HEK293 (cell line): ENCODE measurements at regions not wholly inside any gene's neighbourhood (a gene's known extent, or its start where the extent isn't known, plus 50 kb on each side); places are given as distances from the start of the nearest gene placed in this dataset.

Source experiments
- CTCF ChIA-PET: fragments of 350-600 bp; formaldehyde crosslinking; extraction: SDS; loops from one replicate; lab custom pipeline; 2021; ENCODE audit warnings: antibody characterized with exemption; lab: Yijun Ruan, JAX
- POLR2A ChIA-PET: fragments of 300-600 bp; formaldehyde crosslinking; extraction: SDS; loops from one replicate; lab custom pipeline; 2020; ENCODE audit warnings: antibody characterized with exemption, inconsistent platforms; lab: Yijun Ruan, JAX
- H3K27ac ChIP-seq: fragments of 200-500 bp; sonication (Bioruptor generic); 2 replicates; pipeline ENCODE4 v1.5.1; 2014; ENCODE audit warnings: low read depth, low read length, control low read depth, inconsistent platforms; ENCODE audit errors: extremely low read depth
- H3K36me3 ChIP-seq, 2 experiments: fragments of 200-500 bp in 1 of 2; sonication (Bioruptor generic) in 1 of 2; 1 replicate in 1 of 2; 2 replicates in 1 of 2; pipeline ENCODE4 v1.5.1; 2014 to 2017; ENCODE audit warnings: inconsistent platforms in 2 of 2, low read length in 2 of 2; ENCODE audit not compliant: control insufficient read depth in 2 of 2, insufficient read depth in 1 of 2
- H3K4me1 ChIP-seq: fragments of 200-500 bp; sonication (Bioruptor generic); 2 replicates; pipeline ENCODE4 v1.5.1; 2014; ENCODE audit warnings: mild to moderate bottlenecking, low read length, inconsistent platforms; ENCODE audit not compliant: control insufficient read depth, insufficient read depth
- H3K4me3 ChIP-seq: 2 replicates; pipeline ENCODE4 v1.5.1; 2011; ENCODE audit warnings: low read depth, mild to moderate bottlenecking, control low read depth, low read length, moderate library complexity
- H3K9me3 ChIP-seq: fragments of 200-500 bp; sonication (Bioruptor generic); 2 replicates; pipeline ENCODE4 v1.5.1; 2014; ENCODE audit warnings: low read depth, low read length, inconsistent platforms; ENCODE audit not compliant: control insufficient read depth, insufficient read depth
- GLI2 ChIP-seq: fragments of 450-650 bp; formaldehyde crosslinking; IDR thresholded peaks from 2 replicates; pipeline ENCODE4; 2017; ENCODE audit warnings: missing biosample characterization, missing genetic modification characterization, low read depth, borderline replicate concordance
- GLI4 ChIP-seq: fragments of 450-650 bp; formaldehyde crosslinking; IDR thresholded peaks from 2 replicates; pipeline ENCODE4 v1.5.1; 2016; ENCODE audit warnings: missing biosample characterization, missing genetic modification characterization
- HIC1 ChIP-seq: fragments of 450-650 bp; formaldehyde crosslinking; IDR thresholded peaks from 2 replicates; pipeline ENCODE4 v1.5.1; 2016; ENCODE audit warnings: missing biosample characterization, missing genetic modification characterization
- IKZF3 ChIP-seq: fragments of 450-650 bp; IDR thresholded peaks from 2 replicates; pipeline ENCODE4 v1.5.0; 2018; ENCODE audit warnings: missing biosample characterization, mild to moderate bottlenecking, missing genetic modification characterization, moderate library complexity
- KLF17 ChIP-seq: fragments of 450-650 bp; formaldehyde crosslinking; IDR thresholded peaks from 2 replicates; pipeline ENCODE4 v1.5.1; 2016; ENCODE audit warnings: missing biosample characterization, missing genetic modification characterization
- SCRT1 ChIP-seq: fragments of 450-650 bp; formaldehyde crosslinking; IDR thresholded peaks from 2 replicates; pipeline ENCODE4 v1.5.1; 2016; ENCODE audit warnings: missing biosample characterization, missing genetic modification characterization, borderline replicate concordance
- SETDB1 ChIP-seq: IDR thresholded peaks from one replicate; pipeline ENCODE4 v1.6.1; 2017; ENCODE audit warnings: mild to moderate bottlenecking, low read length, moderate library complexity, mixed read lengths; ENCODE audit not compliant: insufficient read length
- SP7 ChIP-seq: fragments of 450-650 bp; formaldehyde crosslinking; IDR thresholded peaks from 2 replicates; pipeline ENCODE4 v1.5.1; 2016; ENCODE audit warnings: missing biosample characterization, missing genetic modification characterization
- ZBTB11 ChIP-seq: fragments of 450-650 bp; formaldehyde crosslinking; conservative IDR thresholded peaks from 2 replicates; pipeline ENCODE4 v1.5.1; 2016; ENCODE audit warnings: low read depth, missing biosample characterization, missing genetic modification characterization
- ZBTB8A ChIP-seq: fragments of 450-650 bp; formaldehyde crosslinking; IDR thresholded peaks from 2 replicates; pipeline ENCODE4 v1.5.1; 2016; ENCODE audit warnings: missing biosample characterization, missing genetic modification characterization
- ZNF10 ChIP-seq: fragments of 450-650 bp; formaldehyde crosslinking; IDR thresholded peaks from 2 replicates; pipeline ENCODE4 v1.5.1; 2017; ENCODE audit warnings: missing biosample characterization, missing genetic modification characterization
- ZNF133 ChIP-seq: fragments of 450-650 bp; formaldehyde crosslinking; IDR thresholded peaks from 2 replicates; pipeline ENCODE4 v1.5.1; 2016; ENCODE audit warnings: missing biosample characterization, missing genetic modification characterization
- ZNF174 ChIP-seq: fragments of 450-650 bp; formaldehyde crosslinking; IDR thresholded peaks from 2 replicates; pipeline ENCODE4 v1.5.0; 2017; ENCODE audit warnings: missing biosample characterization, mild to moderate bottlenecking, missing genetic modification characterization
- ZNF175 ChIP-seq: fragments of 450-650 bp; formaldehyde crosslinking; IDR thresholded peaks from 2 replicates; pipeline ENCODE4 v1.5.1; 2016; ENCODE audit warnings: missing biosample characterization, missing genetic modification characterization
- ZNF239 ChIP-seq: fragments of 450-650 bp; formaldehyde crosslinking; IDR thresholded peaks from 2 replicates; pipeline ENCODE4 v1.5.1; 2016; ENCODE audit warnings: missing biosample characterization, missing genetic modification characterization
- ZNF24 ChIP-seq: fragments of 450-650 bp; formaldehyde crosslinking; IDR thresholded peaks from 2 replicates; pipeline ENCODE4 v1.5.1; 2016; ENCODE audit warnings: missing biosample characterization, missing genetic modification characterization
- ZNF362 ChIP-seq: fragments of 450-650 bp; formaldehyde crosslinking; IDR thresholded peaks from 2 replicates; pipeline ENCODE4 v1.5.1; 2016; ENCODE audit warnings: missing biosample characterization, missing genetic modification characterization
- ZNF394 ChIP-seq: fragments of 450-650 bp; formaldehyde crosslinking; IDR thresholded peaks from 2 replicates; pipeline ENCODE4 v1.5.1; 2016; ENCODE audit warnings: missing biosample characterization, missing genetic modification characterization, mild to moderate bottlenecking, moderate library complexity, borderline replicate concordance
- ZNF544 ChIP-seq: fragments of 450-650 bp; formaldehyde crosslinking; IDR thresholded peaks from 2 replicates; pipeline ENCODE4 v1.5.0; 2017; ENCODE audit warnings: missing biosample characterization, missing genetic modification characterization
- ZNF580 ChIP-seq: fragments of 450-650 bp; formaldehyde crosslinking; IDR thresholded peaks from 2 replicates; pipeline ENCODE4 v1.5.1; 2016; ENCODE audit warnings: missing biosample characterization, missing genetic modification characterization
- ZNF610 ChIP-seq: fragments of 450-650 bp; formaldehyde crosslinking; IDR thresholded peaks from 2 replicates; pipeline ENCODE4 v1.5.1; 2016; ENCODE audit warnings: missing biosample characterization, missing genetic modification characterization, borderline replicate concordance
- ZNF621 ChIP-seq: fragments of 450-650 bp; formaldehyde crosslinking; IDR thresholded peaks from 2 replicates; pipeline ENCODE4 v1.5.1; 2017; ENCODE audit warnings: missing biosample characterization, missing genetic modification characterization
- ZNF670 ChIP-seq: fragments of 450-650 bp; formaldehyde crosslinking; IDR thresholded peaks from 2 replicates; pipeline ENCODE4 v1.5.1; 2016; ENCODE audit warnings: missing biosample characterization, missing genetic modification characterization, low read depth
- ZNF777 ChIP-seq: fragments of 450-650 bp; formaldehyde crosslinking; IDR thresholded peaks from 2 replicates; pipeline ENCODE4 v1.5.1; 2017; ENCODE audit warnings: missing biosample characterization, missing genetic modification characterization, borderline replicate concordance
- ZNF792 ChIP-seq: fragments of 450-650 bp; formaldehyde crosslinking; IDR thresholded peaks from 2 replicates; pipeline ENCODE4 v1.5.1; 2016; ENCODE audit warnings: missing biosample characterization, missing genetic modification characterization

- Histone ChIP-seq H3K4me1 (no peaks in the 10 kb centered on the region), H3K9me3 (no peaks in the 10 kb centered on the region)
- POLR2A ChIA-PET = no interaction called here
- TF ChIP-seq SP7 (tag by site-specific recombination) (no peak), ZNF610 (tag by site-specific recombination) (no peak), ZNF621 (tag by site-specific recombination) (no peak), ZNF362 (tag by site-specific recombination) (no peak), ZNF10 (tag by site-specific recombination) (no peak), ZNF792 (no peak)
- TF ChIP-seq, all 188 proteins: peak for 0
- Histone ChIP-seq H3K4me3 (no peak overlapping the region), H3K36me3 (no peaks in the 10 kb centered on the region), H3K27ac (no peak overlapping the region)
- CTCF ChIA-PET = no interaction called here
Observed at GRCh38 chr9:87428659-87429058, 69.0 kb upstream of the DAPK1 start.

- no peak overlapping the region for H3K4me3 ChIP-seq
- H3K4me1 ChIP-seq = no peaks in the 10 kb centered on the region
- H3K36me3 ChIP-seq = no peaks in the 10 kb centered on the region
- CTCF ChIA-PET = interaction anchor here (0.7 kb wide), 1 partner anchor 998 kb away, joined by 3 read pairs; no protein-coding TSS in a partner anchor
- TF ChIP-seq KLF17 (tag by site-specific recombination) (no peak), ZBTB8A (tag by site-specific recombination) (no peak), SCRT1 (tag by site-specific recombination) (no peak), ZNF174 (tag by site-specific recombination) (no peak), ZNF133 (tag by site-specific recombination) (no peak), SETDB1 (no peak), IKZF3 (tag by site-specific recombination) (no peak), ZNF580 (tag by site-specific recombination) (no peak), ZNF24 (tag by site-specific recombination) (no peak), ZNF175 (tag by site-specific recombination) (no peak)
- TF ChIP-seq, all 188 proteins: peak for 0
- Histone ChIP-seq H3K9me3 (no peaks in the 10 kb centered on the region), H3K27ac (no peak overlapping the region)
- POLR2A ChIA-PET = no interaction called here
Observed at GRCh38 chr9:87431837-87432236, 65.8 kb upstream of the DAPK1 start.

GRCh38 chr9:87433853-87434252 lies 63.8 kb upstream of the DAPK1 start:
- Histone ChIP-seq H3K4me1 (no peaks in the 10 kb centered on the region), H3K4me3 (no peak overlapping the region), H3K36me3 (no peaks in the 10 kb centered on the region), H3K27ac (no peak overlapping the region), H3K9me3 (no peaks in the 10 kb centered on the region)
- POLR2A ChIA-PET = interaction anchor here (0.7 kb wide), 1 partner anchor 11 kb away, joined by 3 read pairs; no protein-coding TSS in a partner anchor
- CTCF ChIA-PET = interaction anchor here (1.1 kb wide), 1 partner anchor 228 kb away, joined by 3 read pairs; no protein-coding TSS in a partner anchor
- TF ChIP-seq ZNF394 (tag by site-specific recombination) (no peak), ZNF621 (tag by site-specific recombination) (no peak), ZNF544 (tag by site-specific recombination) (no peak), ZNF239 (tag by site-specific recombination) (no peak), SCRT1 (tag by site-specific recombination) (no peak), GLI2 (tag by site-specific recombination) (no peak), ZNF670 (tag by site-specific recombination) (no peak), ZNF777 (tag by site-specific recombination) (no peak), ZBTB11 (tag by site-specific recombination) (no peak), HIC1 (tag by site-specific recombination) (no peak), GLI4 (tag by site-specific recombination) (no peak)
